ENCODE measurements at regions not wholly inside any gene's neighbourhood (a gene's known extent, or its start where the extent isn't known, plus 50 kb on each side); places are given as distances from the start of the nearest gene placed in this dataset.

DNA sequence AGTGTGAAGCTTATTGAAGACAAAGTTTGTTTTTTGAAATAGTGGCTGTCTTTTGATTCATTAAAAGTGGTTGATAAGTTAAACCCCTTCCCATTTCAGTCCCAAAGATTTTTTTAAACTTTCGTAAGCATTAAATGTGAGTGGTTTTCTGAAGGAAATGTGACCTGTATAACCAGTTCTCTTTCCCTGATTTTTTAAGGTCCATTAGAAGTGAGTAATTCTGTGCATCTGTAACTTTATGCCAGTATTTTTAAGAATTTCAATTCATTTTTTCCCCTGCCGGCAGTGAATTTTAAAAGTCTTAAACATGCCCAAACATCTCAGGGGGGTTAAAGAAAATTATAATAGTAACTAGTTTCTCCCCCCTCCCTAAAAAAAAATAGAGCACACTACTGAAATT is 254.6 kb upstream of the SP8 start:
- no peak for DNase-seq

DNA sequence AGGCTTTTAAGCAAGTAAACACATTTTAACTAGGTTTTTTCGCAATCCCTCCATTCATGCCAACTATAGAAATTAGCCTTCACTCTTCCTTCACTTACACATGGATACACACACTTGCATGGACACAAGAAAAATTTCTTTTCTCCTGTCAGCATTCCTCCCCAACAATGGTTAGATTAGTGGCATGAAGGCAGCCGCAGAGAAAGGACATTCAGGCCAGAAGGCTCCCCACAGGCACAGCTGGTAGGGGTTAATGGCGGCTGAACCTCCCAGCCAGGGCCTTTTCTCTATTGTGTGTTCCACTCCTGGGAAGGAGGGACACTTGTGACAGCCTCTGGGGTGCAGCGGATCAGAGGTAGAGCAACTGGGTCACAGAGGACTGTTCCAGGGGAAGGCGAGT is 255.0 kb upstream of the SP8 start:
- no peak for DNase-seq

GRCh38 chr7:21044384-21044783 is 257.7 kb upstream of the SP8 start:
- no peak for DNase-seq

- DNase-seq: no peak
Measured at GRCh38 chr7:21044913-21045568, 258.4 kb upstream of the SP8 start.

GRCh38 chr7:21051865-21052264 is 265.2 kb upstream of the SP8 start:
- no peak for DNase-seq

DNA sequence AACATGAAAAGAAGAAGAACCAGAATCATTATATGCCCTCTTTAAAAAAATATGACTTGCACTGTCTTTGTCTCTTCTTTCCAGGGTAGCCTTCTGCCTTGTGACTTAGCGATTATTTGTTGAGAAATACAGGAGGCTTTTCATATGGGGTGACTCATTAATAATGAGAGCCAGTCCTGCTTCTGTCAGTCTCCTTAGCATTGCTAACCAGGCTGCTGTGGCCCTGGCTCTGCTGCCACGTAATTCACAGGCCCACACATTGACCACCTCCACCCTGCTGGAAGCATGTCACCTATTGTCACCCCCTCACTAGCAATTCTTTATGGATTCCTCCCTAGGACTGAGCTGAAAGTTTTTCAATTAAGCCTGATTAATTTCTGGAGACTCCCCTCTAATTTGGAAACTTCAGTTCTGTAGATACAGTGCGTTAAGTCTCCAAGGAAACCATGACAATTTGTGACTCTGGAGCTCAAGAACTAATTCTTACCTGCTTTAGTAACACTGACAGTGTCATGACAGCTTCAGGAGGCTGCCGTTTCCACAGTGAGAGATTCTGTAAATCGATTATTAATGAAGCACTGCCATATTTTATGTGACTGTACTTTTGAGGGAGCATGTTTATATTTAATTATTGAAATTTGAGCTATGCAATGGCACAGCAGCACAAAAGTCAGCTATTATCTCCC is 267.9 kb upstream of the SP8 start:
- no peak for DNase-seq

DNA sequence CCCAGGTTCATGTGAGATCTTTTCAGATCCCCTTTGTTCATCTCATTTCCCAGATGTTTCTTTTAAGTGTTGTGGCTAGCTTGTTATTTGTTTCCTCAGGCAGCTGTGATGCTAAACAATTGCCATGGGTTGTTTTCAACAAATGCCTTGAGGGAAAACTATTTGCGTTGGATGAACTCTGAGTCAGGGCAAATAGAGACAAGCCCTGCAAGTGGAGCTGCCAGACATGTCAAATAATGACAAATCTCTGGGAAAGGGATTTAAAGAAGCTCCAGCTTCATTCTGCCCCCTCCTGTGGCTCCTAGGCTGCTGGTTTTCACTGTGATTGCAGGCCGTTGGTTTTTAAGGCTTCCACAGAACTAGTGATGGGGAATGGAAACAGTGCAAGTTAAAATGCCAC is 272.4 kb upstream of the SP8 start:
- no peak for DNase-seq

- DNase-seq: no peak
Measured at GRCh38 chr7:21063106-21063505, 276.4 kb upstream of the SP8 start.

DNA sequence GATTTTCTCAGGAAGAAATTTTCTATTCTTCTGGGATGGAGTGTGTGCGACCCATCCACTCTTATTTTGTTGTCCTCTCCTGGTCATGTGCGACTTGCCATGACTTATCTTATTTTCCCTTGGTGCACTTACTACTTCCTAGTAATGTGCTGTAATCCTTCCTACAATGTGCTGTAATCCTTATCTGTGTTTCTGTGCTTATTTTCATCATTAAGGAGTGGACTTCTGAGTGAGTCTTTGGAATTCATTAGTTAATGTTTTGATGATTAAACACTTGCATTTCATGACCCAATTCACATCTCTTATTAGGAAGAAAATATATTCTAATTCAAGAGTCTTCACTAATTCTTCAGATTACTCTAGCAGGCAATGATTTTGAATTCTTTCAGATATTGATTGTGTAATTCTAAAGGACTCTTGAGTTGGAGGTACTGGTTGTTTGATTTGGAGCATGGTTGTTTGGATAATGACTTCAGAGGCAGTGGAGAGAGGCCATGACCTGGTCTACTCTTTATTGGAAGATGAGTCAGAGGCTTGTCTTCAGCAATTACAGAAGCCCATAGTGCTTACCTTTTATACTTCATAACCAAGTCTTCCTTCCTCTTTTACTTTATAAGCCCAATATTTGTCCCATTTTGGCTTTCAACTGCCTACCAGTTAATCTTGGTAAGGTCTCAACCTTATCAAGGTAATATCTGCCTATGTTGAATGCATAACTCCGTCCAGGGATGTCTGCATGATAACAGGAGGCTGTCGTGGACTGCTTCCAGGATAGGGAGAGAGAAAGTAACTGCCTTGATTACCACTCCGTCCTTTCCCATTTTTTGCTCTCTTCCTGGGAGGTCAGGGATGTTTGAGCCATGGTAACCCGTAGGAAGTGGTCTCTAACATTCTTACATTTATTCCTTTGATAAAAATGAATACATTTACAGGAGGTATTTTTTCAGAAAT is 278.3 kb upstream of the SP8 start:
- DNase-seq: no peak

DNA sequence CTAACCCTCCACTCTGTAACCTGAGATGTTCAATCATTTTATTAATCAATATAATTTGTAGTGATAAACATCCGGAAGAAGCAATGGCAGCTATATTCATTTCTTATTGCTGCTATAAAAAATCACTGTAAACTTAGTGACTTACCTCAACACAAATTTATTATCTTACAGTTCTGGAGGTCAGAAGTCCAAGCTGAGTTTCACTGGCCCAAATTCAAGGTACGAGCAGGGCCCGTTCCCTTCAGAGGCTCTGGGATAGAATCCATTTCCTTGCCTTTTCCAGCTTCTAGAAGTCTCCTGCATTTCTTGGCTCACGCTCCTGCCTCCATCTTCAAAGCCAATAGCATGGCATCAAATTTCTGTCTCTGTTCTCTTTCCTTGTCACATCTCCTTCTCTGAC is 279.5 kb upstream of the SP8 start:
- no peak for DNase-seq

DNA sequence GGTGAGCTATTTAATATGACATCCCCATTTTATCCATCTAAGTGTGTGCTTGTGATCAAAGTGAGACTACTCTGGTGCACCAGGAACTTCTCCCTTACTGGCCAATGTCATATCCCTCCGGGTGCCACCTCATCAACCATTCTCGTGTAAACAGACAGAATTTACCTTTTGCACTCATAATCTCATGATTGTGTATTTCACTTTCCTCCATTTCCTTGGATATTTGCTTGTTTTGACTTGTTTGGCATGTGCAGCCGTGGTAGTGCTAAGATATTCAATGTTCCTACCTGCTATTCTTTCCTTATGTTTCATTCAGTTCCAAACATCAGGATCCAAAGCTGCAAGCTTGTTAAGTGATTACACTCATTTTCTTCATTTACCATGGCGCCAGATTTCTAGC is 280.5 kb upstream of the SP8 start:
- no peak for DNase-seq

DNA sequence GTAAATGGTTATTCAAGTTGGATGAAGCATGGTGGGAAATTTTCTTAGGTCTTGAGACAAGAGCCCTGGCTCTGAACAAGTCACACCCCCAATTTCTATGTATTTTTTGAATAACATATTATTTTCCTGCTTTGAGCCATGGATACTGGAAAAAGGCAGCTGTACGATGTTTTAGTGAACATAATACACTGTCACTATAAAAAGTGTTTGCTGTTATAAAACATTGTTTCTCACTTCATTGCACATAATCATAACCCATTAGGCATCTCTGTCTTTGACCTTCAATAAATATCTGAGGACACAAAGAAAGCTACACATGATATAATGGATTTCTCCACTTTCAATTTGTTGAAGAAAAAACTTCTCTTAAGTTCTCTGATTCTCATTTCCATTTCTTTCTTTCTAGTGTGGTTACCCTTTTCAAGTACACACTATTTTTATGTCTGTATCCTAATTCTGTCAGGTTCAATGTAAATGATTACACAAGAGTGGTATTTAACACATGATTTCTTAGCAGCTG is 283.9 kb upstream of the SP8 start:
- DNase-seq: no peak

DNA sequence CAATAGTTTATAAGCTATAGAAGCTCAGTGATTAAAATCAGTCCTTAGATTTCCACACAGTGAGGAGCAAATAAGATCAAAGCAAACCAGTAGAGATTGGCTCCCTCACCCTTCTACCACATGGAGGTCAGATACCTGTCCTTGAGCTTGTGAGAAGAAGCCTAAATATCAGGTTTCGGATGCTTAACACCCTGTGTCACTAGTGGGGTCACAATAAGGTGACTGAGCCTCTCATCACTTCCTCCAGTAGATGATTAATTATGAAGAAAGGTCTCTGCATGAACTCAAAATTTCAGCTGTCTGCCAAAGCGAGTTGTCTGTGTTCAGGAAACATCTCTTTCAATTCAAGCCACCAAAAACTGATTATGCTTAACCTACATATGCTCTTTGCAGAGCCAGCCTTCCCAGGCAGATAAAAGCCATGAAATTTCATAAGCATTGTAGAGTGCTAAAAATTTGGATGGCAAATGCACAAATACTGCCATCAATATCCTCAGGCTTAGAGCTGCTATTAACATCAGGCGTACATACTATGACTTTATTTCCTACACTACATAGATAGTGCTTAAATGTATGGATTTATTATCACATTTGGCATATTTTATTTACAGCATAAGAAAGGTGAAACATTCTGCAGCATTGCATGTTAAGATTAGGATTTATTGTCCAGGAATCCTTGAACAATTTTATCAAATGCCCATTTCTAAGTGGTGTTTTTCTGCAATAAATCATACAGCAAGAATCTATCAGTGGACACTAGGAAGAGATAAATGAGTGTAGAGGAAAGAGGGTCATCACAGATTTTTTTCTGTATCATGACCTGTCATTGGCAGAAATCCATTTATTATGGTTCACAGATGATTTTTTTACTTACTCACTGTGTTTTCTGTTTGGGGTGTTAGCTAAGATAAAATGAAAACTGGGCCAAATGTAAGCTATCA is 285.1 kb upstream of the SP8 start:
- no peak for DNase-seq

- no peak for DNase-seq
Measured at GRCh38 chr7:21076054-21076453, 289.4 kb upstream of the SP8 start.

DNA sequence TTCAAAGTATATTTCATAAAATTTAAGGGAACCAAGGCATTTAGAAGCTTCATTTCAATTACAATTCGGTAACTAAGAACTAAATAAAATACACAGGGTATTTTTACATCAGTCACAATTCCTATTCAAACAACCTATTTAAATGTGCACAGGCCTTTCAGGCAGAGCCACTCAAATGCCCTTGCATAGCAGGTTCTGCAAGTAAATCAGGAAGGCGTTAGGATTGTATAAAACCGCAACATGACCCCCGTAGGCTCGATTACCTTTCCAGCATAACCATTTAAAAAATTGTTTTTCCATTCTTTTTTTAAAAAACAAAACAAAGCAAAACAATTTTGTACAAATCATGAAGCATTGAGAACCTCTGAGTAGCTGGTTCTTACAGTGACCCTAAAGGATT is 289.9 kb upstream of the SP8 start:
- DNase-seq: no peak

DNA sequence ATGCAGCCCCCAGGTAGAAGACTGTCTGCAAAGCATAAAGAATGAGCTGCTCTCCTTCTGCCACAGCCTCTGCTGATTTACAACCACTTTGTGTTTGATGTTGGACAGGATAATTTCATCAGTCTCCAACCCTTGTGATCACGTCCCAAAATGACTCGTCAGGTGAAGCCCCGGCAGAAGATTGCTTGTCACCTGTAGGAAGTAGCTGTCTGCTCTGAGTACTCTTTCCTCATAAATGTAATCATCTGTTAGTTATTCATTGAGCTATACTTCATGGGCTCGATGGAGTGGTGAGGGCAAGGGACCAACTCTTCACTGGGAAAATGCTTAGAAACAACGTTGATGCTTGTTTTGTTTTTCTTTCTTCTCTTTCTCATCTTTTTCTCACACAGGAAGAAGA is 290.9 kb upstream of the SP8 start:
- DNase-seq: no peak

- DNase-seq: no peak
Measured at GRCh38 chr7:21084286-21084685, 297.6 kb upstream of the SP8 start.

DNA sequence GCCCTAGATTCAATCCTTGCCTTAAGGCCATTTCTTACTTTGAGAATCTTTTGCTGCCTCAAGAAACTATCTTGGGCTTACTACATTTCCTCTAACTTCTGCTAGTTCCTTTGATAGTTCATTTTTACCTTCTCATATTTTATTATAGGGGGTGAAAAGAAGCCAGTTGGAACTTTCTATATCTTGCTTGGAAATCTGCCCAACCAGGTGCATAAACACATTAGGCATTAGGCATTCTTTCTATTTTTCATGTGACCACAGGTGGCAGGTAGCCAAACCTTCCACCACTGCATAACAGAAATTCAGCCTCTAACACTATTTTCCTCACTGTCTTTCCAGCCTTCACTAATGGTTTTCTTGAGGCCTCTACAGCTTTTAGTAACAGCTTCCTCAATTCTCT is 300.0 kb upstream of the SP8 start:
- DNase-seq: no peak

DNA sequence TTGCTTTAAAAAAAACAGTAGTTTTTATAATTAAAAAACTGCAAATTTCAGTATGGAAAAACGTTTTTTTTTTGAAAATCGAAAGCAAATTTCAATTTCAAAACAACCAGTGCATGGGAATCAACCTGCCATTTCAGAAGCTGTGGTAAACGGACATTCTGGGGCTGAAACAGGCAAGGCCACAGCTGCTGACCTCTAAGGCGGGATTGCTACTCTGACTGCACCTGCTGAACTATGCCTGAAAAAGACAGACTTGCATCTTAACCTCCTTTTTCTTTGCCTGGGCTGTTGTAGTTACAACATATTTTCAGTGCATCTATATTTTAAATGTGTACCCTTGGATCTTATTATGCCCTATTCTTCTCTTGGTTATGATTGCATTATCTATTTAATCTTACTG is 303.0 kb upstream of the SP8 start:
- no peak for DNase-seq

GRCh38 chr7:21092766-21093702 is 306.3 kb upstream of the SP8 start:
- DNase-seq: no peak

GRCh38 chr7:21094589-21094988 is 307.9 kb upstream of the SP8 start:
- no peak for DNase-seq
